Stimulated activated effector memory CD8-positive, alpha-beta T cell treated with anti-CD3 and anti-CD28 coated beads, Interleukin-12 subunit alpha, Interleukin-12 subunit beta, amount 100 ng/mL, for 72 hours (primary cell): ENCODE measurements at regions not wholly inside any gene's neighbourhood (a gene's known extent, or its start where the extent isn't known, plus 50 kb on each side); places are given as distances from the start of the nearest gene placed in this dataset.

Source experiments
- ATAC-seq: fragments of 150-1000 bp; cut with Tn5 transposase; 2 replicates; pipeline ENCODE4 v1.10.0; 2021
- DNase-seq, 2 donors: peaks; one replicate each; pipeline ENCODE4 v3.0.0; 2021 to 2022; ENCODE audit warnings: low spot score in 2 of 2
- H3K27ac Mint-ChIP-seq: one replicate; pipeline ENCODE4 v1.8.0; 2022; ENCODE audit warnings: mild to moderate bottlenecking, mixed read lengths
- H3K36me3 Mint-ChIP-seq: one replicate; pipeline ENCODE4 v1.8.0; 2022; ENCODE audit warnings: mild to moderate bottlenecking, mixed read lengths
- H3K4me1 Mint-ChIP-seq: one replicate; pipeline ENCODE4 v1.8.0; 2022; ENCODE audit warnings: mixed read lengths
- H3K4me3 Mint-ChIP-seq: one replicate; pipeline ENCODE4 v1.8.0; 2022; ENCODE audit warnings: mild to moderate bottlenecking, mixed read lengths
- H3K9me3 Mint-ChIP-seq: one replicate; pipeline ENCODE4 v1.8.0; 2022; ENCODE audit warnings: mixed read lengths

DNA sequence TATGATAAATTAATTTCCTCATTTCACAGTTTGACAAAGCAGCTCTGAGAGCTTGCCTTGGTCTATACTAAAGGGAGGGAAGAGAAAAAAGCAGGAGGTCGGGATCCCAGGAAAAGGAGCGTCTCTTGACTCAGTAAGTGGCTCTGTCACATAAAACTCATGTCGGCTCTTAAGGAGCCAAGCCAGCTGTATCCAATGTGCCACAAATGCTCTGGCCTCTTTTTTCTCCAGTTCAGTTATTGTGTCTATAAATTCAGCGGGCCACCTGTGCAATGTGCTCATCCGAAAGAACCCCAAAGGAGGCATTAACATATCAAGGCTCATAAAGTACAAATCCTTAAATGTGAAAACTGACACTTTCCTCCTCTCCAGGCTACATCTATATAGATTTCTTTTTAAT, 337.7 kb upstream of the FAM241A start:
- DNase-seq (no peak), ATAC-seq (no peak)
- Mint-ChIP-seq H3K27ac (no peak overlapping the region), H3K4me1 (no peaks in the 10 kb centered on the region), H3K9me3 (peaks cover 11% of the 10 kb centered on the region), H3K4me3 (no peak overlapping the region), H3K36me3 (no peaks in the 10 kb centered on the region)

DNA sequence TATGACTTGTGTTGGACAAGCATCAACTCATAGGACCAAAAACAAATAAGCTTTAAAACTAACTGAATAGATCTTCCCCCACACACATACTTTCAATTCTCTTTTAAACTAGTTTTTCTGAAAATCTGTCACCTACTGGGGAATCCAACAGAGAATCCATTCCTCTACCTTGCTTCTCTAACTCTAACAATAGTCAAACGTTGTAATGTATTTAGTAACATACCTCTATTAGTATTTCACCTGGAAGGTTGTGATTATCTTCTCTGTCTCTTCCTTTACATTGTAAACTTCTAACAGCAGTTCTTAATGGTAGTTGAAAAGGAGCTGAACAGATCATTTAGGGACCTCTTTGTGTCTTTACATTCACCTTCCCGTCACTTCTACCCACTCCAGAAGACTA, 337.1 kb upstream of the FAM241A start:
- DNase-seq (no peak), ATAC-seq (no peak)
- Mint-ChIP-seq H3K27ac (no peak overlapping the region), H3K9me3 (peaks cover 11% of the 10 kb centered on the region), H3K4me3 (no peak overlapping the region), H3K4me1 (no peaks in the 10 kb centered on the region), H3K36me3 (no peaks in the 10 kb centered on the region)

DNA sequence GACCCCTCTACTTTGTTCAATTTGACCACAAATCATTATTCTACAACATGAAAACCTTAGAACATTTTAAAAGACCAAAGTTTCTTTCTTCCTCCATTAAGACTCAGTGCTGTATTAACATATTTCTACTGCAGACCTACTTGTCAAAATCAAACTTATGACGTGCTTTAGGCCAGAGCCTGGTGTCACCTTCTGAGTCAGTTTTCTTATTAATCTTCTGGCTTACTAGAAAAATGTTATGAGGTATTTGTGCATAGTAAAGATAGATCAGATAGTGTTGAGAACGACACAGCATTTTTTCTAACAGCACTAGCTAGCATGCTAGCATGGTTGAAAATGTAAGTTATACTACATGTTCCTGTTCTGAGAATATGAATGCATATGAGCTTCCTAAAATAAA, 333.6 kb upstream of the FAM241A start:
- Mint-ChIP-seq H3K4me1 (no peaks in the 10 kb centered on the region), H3K36me3 (no peaks in the 10 kb centered on the region), H3K9me3 (peaks cover 13% of the 10 kb centered on the region), H3K27ac (no peak overlapping the region), H3K4me3 (no peak overlapping the region)
- ATAC-seq, result no peak
- DNase-seq, result no peak

- Mint-ChIP-seq H3K9me3 (peaks cover 15% of the 10 kb centered on the region), H3K36me3 (no peaks in the 10 kb centered on the region), H3K4me1 (no peaks in the 10 kb centered on the region), H3K4me3 (no peak overlapping the region), H3K27ac (no peak overlapping the region)
- ATAC-seq, result no peak
- DNase-seq, result no peak
These were observed 333.1 kb upstream of the FAM241A start for GRCh38 chr4:111812114-111812513.

- no peak overlapping the region for H3K27ac Mint-ChIP-seq
- DNase-seq, result no peak
- H3K36me3 Mint-ChIP-seq, result no peaks in the 10 kb centered on the region
- H3K9me3 Mint-ChIP-seq, result peaks cover 15% of the 10 kb centered on the region
- H3K4me1 Mint-ChIP-seq, result no peaks in the 10 kb centered on the region
- no peak overlapping the region for H3K4me3 Mint-ChIP-seq
- no peak for ATAC-seq
These were observed 332.5 kb upstream of the FAM241A start for GRCh38 chr4:111812760-111813159.

- Mint-ChIP-seq H3K4me3 (no peak overlapping the region), H3K27ac (no peak overlapping the region), H3K4me1 (no peaks in the 10 kb centered on the region), H3K9me3 (peaks cover 6% of the 10 kb centered on the region), H3K36me3 (no peaks in the 10 kb centered on the region)
- ATAC-seq (no peak), DNase-seq (no peak)
These were observed 331.6 kb upstream of the FAM241A start for GRCh38 chr4:111813555-111814140.

GRCh38 chr4:111814961-111815360, 330.3 kb upstream of the FAM241A start:
- Mint-ChIP-seq H3K27ac (no peak overlapping the region), H3K4me1 (no peaks in the 10 kb centered on the region), H3K4me3 (no peak overlapping the region), H3K36me3 (no peaks in the 10 kb centered on the region), H3K9me3 (peaks cover 4% of the 10 kb centered on the region)
- no peak for ATAC-seq
- DNase-seq, result no peak

DNA sequence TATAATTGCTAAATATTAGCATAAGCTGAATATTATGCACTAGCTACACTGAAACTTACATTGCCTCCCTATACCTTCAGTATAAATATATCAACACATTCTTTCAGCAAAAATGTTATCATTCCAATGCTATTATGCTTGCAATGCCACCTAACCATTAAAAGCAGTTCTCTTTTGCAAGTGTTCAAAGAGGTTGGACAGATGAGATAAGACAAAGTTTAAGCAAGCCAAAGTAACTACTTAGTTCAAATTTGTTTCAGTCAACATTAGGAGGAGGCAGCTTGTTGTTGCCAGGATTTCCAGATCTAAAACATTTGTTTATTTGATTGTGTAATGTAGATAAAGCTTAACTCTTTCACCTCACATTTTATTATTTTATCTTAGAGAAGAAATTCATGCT, 323.9 kb upstream of the FAM241A start:
- Mint-ChIP-seq H3K27ac (no peak overlapping the region), H3K9me3 (peaks cover 17% of the 10 kb centered on the region), H3K4me1 (no peaks in the 10 kb centered on the region), H3K36me3 (no peaks in the 10 kb centered on the region), H3K4me3 (no peak overlapping the region)
- DNase-seq (no peak), ATAC-seq (no peak)

- H3K4me1 Mint-ChIP-seq, result no peaks in the 10 kb centered on the region
- H3K27ac Mint-ChIP-seq, result no peak overlapping the region
- no peaks in the 10 kb centered on the region for H3K36me3 Mint-ChIP-seq
These were observed 308.7 kb upstream of the FAM241A start for GRCh38 chr4:111836601-111837000.

GRCh38 chr4:111837761-111838160, 307.5 kb upstream of the FAM241A start:
- ATAC-seq, result no peak
- H3K9me3 Mint-ChIP-seq, result peaks cover 6% of the 10 kb centered on the region
- H3K27ac Mint-ChIP-seq, result no peak overlapping the region
- H3K4me3 Mint-ChIP-seq, result no peak overlapping the region
- no peaks in the 10 kb centered on the region for H3K4me1 Mint-ChIP-seq
- no peak for DNase-seq
- H3K36me3 Mint-ChIP-seq, result no peaks in the 10 kb centered on the region

More at GRCh38 chr4:111836601-111837000, 308.7 kb upstream of the FAM241A start:
- DNase-seq, result no peak
- no peak overlapping the region for H3K4me3 Mint-ChIP-seq
- ATAC-seq, result no peak
- peaks cover 6% of the 10 kb centered on the region for H3K9me3 Mint-ChIP-seq

- Mint-ChIP-seq H3K4me1 (no peaks in the 10 kb centered on the region), H3K36me3 (no peaks in the 10 kb centered on the region), H3K9me3 (peaks cover 4% of the 10 kb centered on the region), H3K27ac (no peak overlapping the region), H3K4me3 (no peak overlapping the region)
- DNase-seq, result no peak
- no peak for ATAC-seq
These were observed 306.8 kb upstream of the FAM241A start for GRCh38 chr4:111838406-111838930.

- no peak for ATAC-seq
- Mint-ChIP-seq H3K36me3 (no peaks in the 10 kb centered on the region), H3K9me3 (peaks cover 4% of the 10 kb centered on the region)
These were observed 306.1 kb upstream of the FAM241A start for GRCh38 chr4:111839141-111839540.

GRCh38 chr4:111842336-111842735, 302.9 kb upstream of the FAM241A start:
- no peaks in the 10 kb centered on the region for H3K36me3 Mint-ChIP-seq
- no peak overlapping the region for H3K27ac Mint-ChIP-seq
- ATAC-seq (no peak), DNase-seq (no peak)
- no peaks in the 10 kb centered on the region for H3K4me1 Mint-ChIP-seq
- no peaks in the 10 kb centered on the region for H3K9me3 Mint-ChIP-seq
- no peak overlapping the region for H3K4me3 Mint-ChIP-seq

More at GRCh38 chr4:111839141-111839540, 306.1 kb upstream of the FAM241A start:
- no peak for DNase-seq
- H3K4me3 Mint-ChIP-seq, result no peak overlapping the region
- H3K4me1 Mint-ChIP-seq, result no peaks in the 10 kb centered on the region
- H3K27ac Mint-ChIP-seq, result no peak overlapping the region

GRCh38 chr4:111847296-111848008, 297.8 kb upstream of the FAM241A start:
- DNase-seq, result no peak
- no peaks in the 10 kb centered on the region for H3K4me1 Mint-ChIP-seq
- H3K36me3 Mint-ChIP-seq, result no peaks in the 10 kb centered on the region
- H3K4me3 Mint-ChIP-seq, result no peak overlapping the region
- no peak for ATAC-seq
- H3K9me3 Mint-ChIP-seq, result no peaks in the 10 kb centered on the region
- no peak overlapping the region for H3K27ac Mint-ChIP-seq

DNA sequence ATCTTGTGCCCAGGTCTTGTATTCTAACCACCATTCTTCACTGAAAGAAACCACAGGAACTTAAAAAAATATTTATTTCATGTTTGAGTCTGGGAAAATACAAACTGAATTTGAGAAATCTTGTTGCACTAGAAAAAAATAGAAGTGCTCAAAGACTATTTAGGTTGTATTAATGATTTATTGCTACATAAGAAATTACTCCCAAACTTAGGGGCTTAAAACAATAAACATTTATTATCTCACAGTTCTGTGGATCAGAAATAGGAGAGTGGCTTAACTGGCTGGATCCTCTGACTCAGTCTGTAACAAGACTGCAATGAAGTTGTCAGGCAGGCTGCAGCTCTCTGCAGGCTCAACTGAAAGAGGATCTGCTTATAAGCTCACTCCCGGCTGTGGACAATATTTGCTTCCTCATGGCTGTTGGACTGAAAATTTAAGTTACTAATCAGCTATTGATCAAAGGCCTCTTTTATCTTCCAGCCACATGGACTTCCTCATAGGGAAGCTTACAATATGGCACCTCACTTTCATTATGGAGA, 295.4 kb upstream of the FAM241A start:
- no peaks in the 10 kb centered on the region for H3K4me1 Mint-ChIP-seq
- H3K27ac Mint-ChIP-seq, result no peak overlapping the region
- no peaks in the 10 kb centered on the region for H3K36me3 Mint-ChIP-seq
- no peak overlapping the region for H3K4me3 Mint-ChIP-seq
- no peak for DNase-seq
- no peaks in the 10 kb centered on the region for H3K9me3 Mint-ChIP-seq
- no peak for ATAC-seq

GRCh38 chr4:111854494-111855087, 290.7 kb upstream of the FAM241A start:
- no peak for DNase-seq
- no peak for ATAC-seq
- Mint-ChIP-seq H3K9me3 (no peaks in the 10 kb centered on the region), H3K4me3 (no peak overlapping the region), H3K27ac (no peak overlapping the region), H3K4me1 (no peaks in the 10 kb centered on the region), H3K36me3 (no peaks in the 10 kb centered on the region)
